AG04449 (cell line): ENCODE measurements at regions not wholly inside any gene's neighbourhood (a gene's known extent, or its start where the extent isn't known, plus 50 kb on each side); places are given as distances from the start of the nearest gene placed in this dataset.

ENCODE experiments used
- CTCF ChIA-PET: fragments of 350-600 bp; formaldehyde crosslinking; extraction: SDS; loops from one replicate; lab custom pipeline; 2021; ENCODE audit warnings: antibody characterized with exemption; lab: Yijun Ruan, JAX
- POLR2A ChIA-PET: fragments of 400-600, 350-600 bp; formaldehyde crosslinking; extraction: SDS; loops from one replicate; lab custom pipeline; 2020; ENCODE audit warnings: antibody characterized with exemption, inconsistent platforms; lab: Yijun Ruan, JAX
- DNase-seq: peaks from one replicate; pipeline ENCODE4 v3.0.0-alpha.2; 2010; ENCODE audit warnings: low read depth, low spot score
- H3K4me3 ChIP-seq: 2 replicates; pipeline ENCODE4 v1.5.1; 2011; ENCODE audit warnings: low read depth, mild to moderate bottlenecking, control low read depth, low read length
- TF ChIP-seq, protein P1 (sequence below): IDR thresholded peaks from one replicate; pipeline ENCODE4 v1.5.1; 2011; ENCODE audit warnings: mild to moderate bottlenecking, moderate library complexity, low read length, control low read depth, inconsistent platforms; ENCODE audit not compliant: insufficient read depth; ENCODE audit errors: missing control alignments

DNA sequence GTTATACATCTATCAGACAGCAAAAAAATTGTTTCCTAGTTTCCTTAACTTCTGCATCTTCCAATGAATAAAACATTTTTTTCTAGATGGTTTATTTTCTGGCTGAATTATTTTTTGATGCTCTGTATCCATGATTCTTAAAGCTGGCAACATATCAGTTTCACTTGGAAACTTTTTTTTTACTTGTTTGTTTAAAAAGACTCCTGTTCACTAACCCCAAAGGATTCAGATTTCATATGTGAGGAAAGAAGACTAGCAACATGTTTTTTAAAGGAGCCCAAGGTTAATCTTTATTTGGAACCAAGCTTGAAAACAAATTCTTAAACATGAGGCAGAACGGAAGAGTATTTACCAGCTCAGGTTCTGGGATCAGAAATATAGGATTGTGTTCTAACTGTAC, 632.3 kb downstream of the SLITRK6 start:
- TF ChIP-seq, protein P1, sequence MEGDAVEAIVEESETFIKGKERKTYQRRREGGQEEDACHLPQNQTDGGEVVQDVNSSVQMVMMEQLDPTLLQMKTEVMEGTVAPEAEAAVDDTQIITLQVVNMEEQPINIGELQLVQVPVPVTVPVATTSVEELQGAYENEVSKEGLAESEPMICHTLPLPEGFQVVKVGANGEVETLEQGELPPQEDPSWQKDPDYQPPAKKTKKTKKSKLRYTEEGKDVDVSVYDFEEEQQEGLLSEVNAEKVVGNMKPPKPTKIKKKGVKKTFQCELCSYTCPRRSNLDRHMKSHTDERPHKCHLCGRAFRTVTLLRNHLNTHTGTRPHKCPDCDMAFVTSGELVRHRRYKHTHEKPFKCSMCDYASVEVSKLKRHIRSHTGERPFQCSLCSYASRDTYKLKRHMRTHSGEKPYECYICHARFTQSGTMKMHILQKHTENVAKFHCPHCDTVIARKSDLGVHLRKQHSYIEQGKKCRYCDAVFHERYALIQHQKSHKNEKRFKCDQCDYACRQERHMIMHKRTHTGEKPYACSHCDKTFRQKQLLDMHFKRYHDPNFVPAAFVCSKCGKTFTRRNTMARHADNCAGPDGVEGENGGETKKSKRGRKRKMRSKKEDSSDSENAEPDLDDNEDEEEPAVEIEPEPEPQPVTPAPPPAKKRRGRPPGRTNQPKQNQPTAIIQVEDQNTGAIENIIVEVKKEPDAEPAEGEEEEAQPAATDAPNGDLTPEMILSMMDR = no peak
- no peak overlapping the region for H3K4me3 ChIP-seq
- POLR2A ChIA-PET = no interaction called here

GRCh38 chr13:85163063-85163462, 636.2 kb downstream of the SLITRK6 start:
- ChIA-PET POLR2A (no interaction called here), CTCF (no interaction called here)
- no peak overlapping the region for H3K4me3 ChIP-seq
- TF ChIP-seq, protein P1 = no peak
- no peak for DNase-seq

More for the DNA sequence above, 632.3 kb downstream of the SLITRK6 start:
- DNase-seq = no peak
- CTCF ChIA-PET = no interaction called here

GRCh38 chr13:85148009-85148408, 651.2 kb downstream of the SLITRK6 start:
- no peak for DNase-seq
- CTCF ChIA-PET = no interaction called here
- no peak overlapping the region for H3K4me3 ChIP-seq
- TF ChIP-seq, protein P1 = no peak
- POLR2A ChIA-PET = no interaction called here

GRCh38 chr13:85142351-85142927, 656.8 kb downstream of the SLITRK6 start:
- ChIA-PET CTCF (no interaction called here), POLR2A (no interaction called here)
- no peak for DNase-seq
- TF ChIP-seq, protein P1 = no peak
- no peak overlapping the region for H3K4me3 ChIP-seq

DNA sequence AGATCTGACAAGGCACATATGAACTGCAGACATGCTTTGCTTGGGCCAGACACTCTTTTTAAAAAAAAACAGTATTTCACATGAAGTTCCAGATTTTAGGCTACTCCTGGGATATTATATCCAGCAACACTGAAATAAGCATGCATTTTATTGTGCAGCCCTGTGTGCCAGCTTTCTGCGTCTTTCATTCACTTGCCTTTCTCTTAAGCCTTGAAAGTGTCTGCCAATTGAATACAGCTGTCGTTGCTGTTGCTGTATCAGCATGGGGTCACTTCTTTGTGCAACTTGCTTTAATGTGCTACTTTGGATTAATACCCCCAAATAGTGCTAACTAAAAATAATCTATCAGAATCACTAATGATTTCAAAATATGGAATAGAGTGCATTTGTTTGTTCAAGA, 657.8 kb downstream of the SLITRK6 start:
- ChIA-PET POLR2A (no interaction called here), CTCF (no interaction called here)
- TF ChIP-seq, protein P1 = no peak
- H3K4me3 ChIP-seq = no peak overlapping the region
- DNase-seq = no peak

DNA sequence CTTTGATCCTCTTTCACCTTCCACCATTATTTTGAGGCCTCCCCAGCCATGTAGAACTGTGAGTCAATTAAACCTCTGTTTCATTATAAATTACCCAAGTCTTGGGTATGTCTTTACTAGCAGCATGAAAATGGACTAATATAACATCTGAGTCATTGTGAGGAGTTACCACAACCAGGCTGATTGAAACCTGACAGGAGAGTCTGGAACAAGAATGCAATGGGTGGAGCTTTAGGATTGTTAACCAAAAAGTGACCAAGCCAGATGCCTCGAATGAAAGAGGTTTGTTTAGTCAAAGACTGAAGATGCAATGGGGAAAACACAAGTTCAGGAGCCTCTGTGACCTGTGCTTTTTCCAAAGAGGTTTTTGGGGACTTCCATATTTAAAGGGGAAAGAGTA, 659.0 kb downstream of the SLITRK6 start:
- DNase-seq = no peak
- TF ChIP-seq, protein P1 = no peak
- H3K4me3 ChIP-seq = no peak overlapping the region
- ChIA-PET CTCF (no interaction called here), POLR2A (no interaction called here)
